BE2C (cell line): ENCODE measurements at regions not wholly inside any gene's neighbourhood (a gene's known extent, or its start where the extent isn't known, plus 50 kb on each side); places are given as distances from the start of the nearest gene placed in this dataset.

Experiments used
- DNase-seq: peaks from one replicate; pipeline ENCODE4 v3.0.0-alpha.2; 2020
- H3K27me3 ChIP-seq: fragments of 250-450 bp; sonication (Bioruptor Pico); 2 replicates; pipeline ENCODE4 v1.5.1; 2020; ENCODE audit warnings: mild to moderate bottlenecking
- H3K36me3 ChIP-seq: fragments of 250-450 bp; sonication (Bioruptor Pico); 2 replicates; pipeline ENCODE4 v1.5.1; 2020; ENCODE audit warnings: mild to moderate bottlenecking
- H3K4me1 ChIP-seq: fragments of 250-450 bp; sonication (Bioruptor Pico); 2 replicates; pipeline ENCODE4 v1.5.1; 2020
- H3K4me3 ChIP-seq: 2 replicates; pipeline ENCODE4 v1.5.1; 2011; ENCODE audit warnings: low read depth, low read length
- H3K9me3 ChIP-seq: fragments of 250-450 bp; sonication (Bioruptor Pico); 2 replicates; pipeline ENCODE4 v1.5.1; 2020
- TF ChIP-seq, protein P1 (sequence below): IDR thresholded peaks from 2 replicates; pipeline ENCODE4 v1.5.1; 2012; ENCODE audit warnings: mild to moderate bottlenecking, low read depth, low read length

- TF ChIP-seq, protein P1, sequence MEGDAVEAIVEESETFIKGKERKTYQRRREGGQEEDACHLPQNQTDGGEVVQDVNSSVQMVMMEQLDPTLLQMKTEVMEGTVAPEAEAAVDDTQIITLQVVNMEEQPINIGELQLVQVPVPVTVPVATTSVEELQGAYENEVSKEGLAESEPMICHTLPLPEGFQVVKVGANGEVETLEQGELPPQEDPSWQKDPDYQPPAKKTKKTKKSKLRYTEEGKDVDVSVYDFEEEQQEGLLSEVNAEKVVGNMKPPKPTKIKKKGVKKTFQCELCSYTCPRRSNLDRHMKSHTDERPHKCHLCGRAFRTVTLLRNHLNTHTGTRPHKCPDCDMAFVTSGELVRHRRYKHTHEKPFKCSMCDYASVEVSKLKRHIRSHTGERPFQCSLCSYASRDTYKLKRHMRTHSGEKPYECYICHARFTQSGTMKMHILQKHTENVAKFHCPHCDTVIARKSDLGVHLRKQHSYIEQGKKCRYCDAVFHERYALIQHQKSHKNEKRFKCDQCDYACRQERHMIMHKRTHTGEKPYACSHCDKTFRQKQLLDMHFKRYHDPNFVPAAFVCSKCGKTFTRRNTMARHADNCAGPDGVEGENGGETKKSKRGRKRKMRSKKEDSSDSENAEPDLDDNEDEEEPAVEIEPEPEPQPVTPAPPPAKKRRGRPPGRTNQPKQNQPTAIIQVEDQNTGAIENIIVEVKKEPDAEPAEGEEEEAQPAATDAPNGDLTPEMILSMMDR, result no peak
- DNase-seq, result no peak
- Histone ChIP-seq H3K4me1 (no peaks in the 10 kb centered on the region), H3K36me3 (no peaks in the 10 kb centered on the region), H3K27me3 (no peaks in the 10 kb centered on the region), H3K9me3 (no peaks in the 10 kb centered on the region), H3K4me3 (no peak overlapping the region)
These were observed 1566.6 kb downstream of the EFNB2 start for GRCh38 chr13:104968876-104969275.

DNA sequence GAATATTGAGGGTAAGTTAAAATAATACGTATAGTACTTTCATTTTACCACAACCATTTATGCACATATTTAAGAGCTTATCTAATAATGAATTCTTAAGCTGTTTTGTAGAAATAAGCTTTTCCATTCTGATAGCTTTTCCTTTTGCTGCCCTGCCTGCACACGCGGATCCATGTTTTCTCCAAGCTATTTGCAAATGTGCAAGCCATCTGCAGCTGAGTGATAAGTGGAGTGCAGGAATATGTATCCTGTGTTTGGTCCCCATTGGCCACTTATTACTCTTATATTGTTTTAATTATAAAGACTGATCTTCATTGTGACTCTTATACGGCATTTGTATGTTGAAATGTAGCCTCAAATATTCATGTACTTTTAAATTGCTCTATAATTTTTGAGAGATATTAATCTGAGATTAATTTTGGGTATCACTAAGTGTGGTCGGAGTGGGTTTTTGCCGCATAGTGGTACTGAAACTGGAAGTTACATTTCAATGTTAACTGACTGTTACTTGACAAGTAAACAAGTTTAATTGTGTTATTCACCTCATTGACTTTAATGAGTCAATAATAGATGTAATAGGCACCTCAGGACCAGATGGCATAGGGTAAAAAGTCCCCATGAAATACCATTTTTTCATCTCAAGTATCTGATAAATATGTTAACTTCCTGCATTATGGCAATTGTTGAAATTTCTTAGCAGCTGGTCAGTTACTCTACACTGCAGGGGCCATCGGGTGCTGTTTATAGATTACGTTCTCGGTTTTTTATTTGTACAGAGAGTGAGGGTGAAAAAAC is 1567.4 kb downstream of the EFNB2 start:
- DNase-seq, result no peak
- TF ChIP-seq, protein P1, result no peak
- H3K36me3 ChIP-seq, result no peaks in the 10 kb centered on the region
- H3K4me1 ChIP-seq, result no peaks in the 10 kb centered on the region
- H3K9me3 ChIP-seq, result no peaks in the 10 kb centered on the region
- H3K4me3 ChIP-seq, result no peak overlapping the region
- no peaks in the 10 kb centered on the region for H3K27me3 ChIP-seq

GRCh38 chr13:104967376-104967775 is 1568.1 kb downstream of the EFNB2 start:
- Histone ChIP-seq H3K36me3 (no peaks in the 10 kb centered on the region), H3K27me3 (no peaks in the 10 kb centered on the region)
- DNase-seq, result no peak

DNA sequence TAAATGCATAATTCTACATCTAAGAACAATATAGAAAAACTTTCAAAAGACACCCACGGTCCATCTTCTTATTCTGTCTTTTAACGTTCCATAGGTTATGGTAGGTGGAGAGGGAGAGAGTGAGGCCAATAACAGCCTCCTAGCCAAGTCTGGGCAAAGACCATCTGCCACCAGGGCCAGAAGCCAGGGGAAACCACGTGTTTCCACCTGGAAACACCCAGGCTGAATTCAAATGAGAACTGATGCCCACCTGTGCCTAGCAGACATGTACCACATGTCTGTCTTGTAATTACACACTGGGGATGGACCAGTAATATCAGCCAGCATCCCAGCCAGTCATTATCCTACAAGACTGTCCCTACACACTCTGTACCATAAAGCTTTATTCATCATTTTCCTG is 1573.1 kb downstream of the EFNB2 start:
- TF ChIP-seq, protein P1, result no peak
- no peaks in the 10 kb centered on the region for H3K27me3 ChIP-seq
- H3K36me3 ChIP-seq, result no peaks in the 10 kb centered on the region
- no peaks in the 10 kb centered on the region for H3K4me1 ChIP-seq
- no peak for DNase-seq
- no peak overlapping the region for H3K4me3 ChIP-seq
- H3K9me3 ChIP-seq, result no peaks in the 10 kb centered on the region

More at GRCh38 chr13:104967376-104967775, 1568.1 kb downstream of the EFNB2 start:
- Histone ChIP-seq H3K9me3 (no peaks in the 10 kb centered on the region), H3K4me3 (no peak overlapping the region), H3K4me1 (no peaks in the 10 kb centered on the region)
- TF ChIP-seq, protein P1, result no peak

DNA sequence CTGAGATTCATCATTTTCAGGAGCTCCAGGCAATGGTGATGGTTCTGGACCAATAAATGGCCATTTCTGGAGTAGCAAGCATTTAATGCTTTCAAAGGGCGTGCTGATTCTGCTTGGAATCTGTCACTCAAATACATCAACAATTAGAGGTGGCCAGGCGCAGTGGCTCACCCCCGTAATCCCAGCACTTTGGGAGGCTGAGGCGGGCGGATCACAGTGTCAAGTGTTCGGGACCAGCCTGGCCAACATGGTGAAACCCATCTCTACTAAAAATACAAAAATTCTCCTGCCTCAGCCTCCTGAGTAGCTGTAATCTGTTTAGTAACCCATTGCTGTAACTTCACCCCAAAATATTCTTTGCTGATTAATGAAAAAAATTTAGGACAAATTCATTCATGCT is 1574.2 kb downstream of the EFNB2 start:
- no peaks in the 10 kb centered on the region for H3K36me3 ChIP-seq
- no peak overlapping the region for H3K4me3 ChIP-seq
- no peaks in the 10 kb centered on the region for H3K4me1 ChIP-seq
- DNase-seq, result no peak
- TF ChIP-seq, protein P1, result no peak
- H3K9me3 ChIP-seq, result no peaks in the 10 kb centered on the region
- H3K27me3 ChIP-seq, result no peaks in the 10 kb centered on the region

GRCh38 chr13:104954210-104954609 is 1581.3 kb downstream of the EFNB2 start:
- Histone ChIP-seq H3K4me3 (no peak overlapping the region), H3K4me1 (no peaks in the 10 kb centered on the region; the same call in none of the 2 replicates), H3K9me3 (no peaks in the 10 kb centered on the region), H3K36me3 (no peaks in the 10 kb centered on the region), H3K27me3 (no peaks in the 10 kb centered on the region)
- TF ChIP-seq, protein P1, result no peak
- DNase-seq, result no peak
